Fibroblast of villous mesenchyme (primary cell): ENCODE measurements at regions not wholly inside any gene's neighbourhood (a gene's known extent, or its start where the extent isn't known, plus 50 kb on each side); places are given as distances from the start of the nearest gene placed in this dataset.

Experiments
- DNase-seq: peaks from one replicate; pipeline ENCODE4 v3.0.0-alpha.2; 2010; ENCODE audit warnings: low read depth
- H3K4me3 ChIP-seq: 2 replicates; pipeline ENCODE4 v1.5.1; 2011; ENCODE audit warnings: low read depth, mild to moderate bottlenecking, low read length
- CTCF ChIP-seq: IDR thresholded peaks from 2 replicates; pipeline ENCODE4 v1.5.1; 2012; ENCODE audit warnings: low read depth, mild to moderate bottlenecking, low read length; ENCODE audit not compliant: insufficient read depth

DNA sequence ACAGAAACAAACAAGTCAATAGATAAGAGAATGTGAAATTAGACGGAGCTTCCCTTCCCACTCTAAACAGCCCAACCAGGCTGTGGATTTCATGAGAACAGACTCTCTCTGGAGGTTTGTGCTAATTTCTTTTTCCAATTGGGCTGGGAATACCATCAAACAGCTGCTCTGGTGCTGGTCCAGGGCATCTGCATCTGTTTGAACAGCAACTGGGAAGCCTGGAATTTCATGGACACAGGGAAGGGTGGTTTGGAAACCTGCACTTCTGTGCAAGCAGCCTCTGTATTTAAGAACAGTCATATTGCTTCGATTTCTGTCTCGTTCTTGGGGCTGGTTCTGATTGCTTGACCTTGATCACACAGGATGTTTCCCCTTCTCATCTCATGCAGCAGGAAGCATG, 88.7 kb downstream of the FOXL1 start:
- peak; percentile 10 for DNase-seq
- no peak for TF ChIP-seq CTCF
- H3K4me3 ChIP-seq = no peak overlapping the region

DNA sequence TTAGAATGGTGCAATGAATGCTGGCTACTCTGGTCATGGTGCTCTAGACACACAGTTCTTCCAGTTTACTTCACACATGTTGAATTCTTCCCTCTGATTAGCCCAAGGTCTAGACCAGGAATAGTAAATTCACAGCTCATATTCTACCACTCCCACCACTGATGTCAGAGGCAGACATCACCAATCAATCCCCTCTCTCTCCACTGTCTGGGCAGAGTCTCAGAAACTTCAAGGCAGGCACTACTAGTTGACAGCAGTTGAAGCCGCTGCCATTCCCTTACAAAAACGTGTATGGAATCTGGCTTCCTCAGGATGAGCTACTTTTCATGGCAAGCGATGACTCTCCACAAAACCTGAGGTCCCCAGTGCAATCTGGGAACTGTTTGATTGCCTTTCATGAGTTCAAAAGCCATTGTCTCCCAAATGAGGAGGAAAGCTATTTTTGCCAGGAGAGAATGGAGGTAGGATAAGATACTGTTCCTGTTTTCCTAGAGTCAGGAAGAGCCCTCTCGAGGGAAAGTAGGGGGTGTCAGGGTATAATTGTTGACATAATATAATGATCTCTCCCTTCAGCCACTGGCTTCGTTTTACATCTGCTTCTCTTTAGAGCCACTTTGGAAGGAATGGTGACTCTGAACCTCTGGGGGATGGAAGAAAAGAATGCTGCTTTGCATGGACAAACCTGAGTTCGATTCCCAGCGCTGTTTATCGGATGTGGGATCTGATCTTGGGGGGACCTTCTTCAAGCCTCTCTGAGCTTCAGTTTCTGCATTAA, 90.0 kb downstream of the FOXL1 start:
- DNase-seq = peak; percentile 62
- no peak for TF ChIP-seq CTCF
- no peak overlapping the region for H3K4me3 ChIP-seq

DNA sequence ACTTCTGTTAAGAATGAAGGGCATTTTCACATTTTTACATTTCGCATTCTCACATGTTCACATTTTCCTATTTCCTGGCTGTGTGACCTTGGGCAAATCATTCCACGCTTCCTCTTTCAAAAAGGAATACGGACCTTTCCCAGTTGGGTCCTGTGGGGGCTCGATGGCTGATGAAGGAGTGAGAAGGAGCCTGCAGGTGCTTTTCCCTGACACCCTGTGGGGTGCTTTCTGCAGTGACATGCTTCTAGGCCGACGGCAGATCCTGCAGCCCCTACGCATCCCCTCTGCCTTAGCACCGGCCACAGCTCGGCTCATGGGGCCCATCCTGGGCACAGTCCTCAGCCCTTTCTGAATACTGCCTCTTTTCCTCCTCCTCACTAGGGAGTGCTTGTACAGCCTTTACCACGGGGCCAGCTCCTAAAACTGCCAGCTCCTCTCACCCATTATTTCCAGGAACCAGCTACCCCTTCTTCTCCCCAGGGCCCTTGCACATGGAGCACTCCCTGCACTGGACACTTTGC, 91.0 kb downstream of the FOXL1 start:
- H3K4me3 ChIP-seq = no peak overlapping the region
- no peak for TF ChIP-seq CTCF
- no peak for DNase-seq

GRCh38 chr16:86669937-86670749, 91.8 kb downstream of the FOXL1 start:
- no peak for TF ChIP-seq CTCF
- peak; percentile 86 for DNase-seq
- no peak overlapping the region for H3K4me3 ChIP-seq

DNA sequence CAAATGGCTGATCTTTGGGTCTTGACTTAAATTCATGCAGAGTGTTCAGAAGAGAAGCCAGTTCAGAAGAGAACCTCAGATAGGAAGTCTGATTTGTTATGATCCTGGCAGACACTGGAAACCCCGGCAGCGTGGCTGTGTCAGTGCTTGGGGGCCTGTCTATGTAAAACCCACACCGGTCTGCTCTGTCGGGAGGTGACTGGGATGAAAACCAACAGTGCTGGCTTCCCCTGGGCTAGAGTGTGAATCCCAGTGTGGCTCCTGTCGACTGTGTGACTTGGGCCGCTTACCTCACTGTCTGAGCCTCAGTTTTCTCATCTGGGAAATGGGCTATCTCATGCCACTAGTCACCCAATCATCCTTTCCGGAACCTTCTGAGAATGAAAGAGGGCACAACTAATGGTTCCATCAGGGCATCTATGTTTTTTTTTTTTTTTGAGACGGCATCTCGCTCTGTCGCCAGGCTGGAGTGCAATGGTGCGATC, 92.4 kb downstream of the FOXL1 start:
- TF ChIP-seq CTCF = no peak
- no peak for DNase-seq
- no peak overlapping the region for H3K4me3 ChIP-seq

DNA sequence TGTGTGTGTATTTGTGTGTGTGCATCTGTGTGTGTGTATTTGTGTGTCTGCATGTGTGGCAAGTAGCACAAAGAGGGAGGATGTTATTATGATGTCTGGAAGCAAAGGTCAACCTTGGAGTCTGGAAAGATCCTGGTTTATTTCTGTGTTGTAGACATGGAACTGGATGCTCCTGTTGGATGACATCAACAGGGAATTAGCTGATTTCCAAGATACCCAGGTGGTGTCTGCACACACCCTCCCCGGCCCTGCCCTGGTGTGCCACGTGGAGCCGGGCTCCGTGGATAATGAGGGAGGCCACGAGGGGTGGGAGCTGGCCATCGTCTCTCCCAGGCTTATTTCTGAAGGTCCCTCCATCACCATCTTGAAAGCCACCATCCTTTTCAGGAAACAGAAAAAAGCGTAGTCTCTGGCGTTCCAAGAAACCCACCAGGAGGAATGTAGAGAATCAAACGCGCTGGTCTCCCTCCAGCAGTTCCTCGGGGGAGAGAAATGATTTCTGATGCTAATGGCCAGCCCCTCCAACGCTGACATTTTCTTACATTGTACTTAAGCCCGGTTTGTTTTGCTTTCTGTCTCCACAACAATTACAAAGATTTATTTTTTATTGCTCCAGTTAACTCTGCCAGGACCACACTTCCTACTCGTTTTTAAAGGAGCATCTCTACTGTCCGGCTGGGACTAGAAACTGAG, 93.3 kb downstream of the FOXL1 start:
- TF ChIP-seq CTCF = no peak
- peak; percentile 65 for DNase-seq
- no peak overlapping the region for H3K4me3 ChIP-seq
